HPDE6-E6E7 (cell line): ENCODE measurements at regions not wholly inside any gene's neighbourhood (a gene's known extent, or its start where the extent isn't known, plus 50 kb on each side); places are given as distances from the start of the nearest gene placed in this dataset.

Experiments used
- DNase-seq: peaks from one replicate; pipeline ENCODE4 v3.0.0; 2011; ENCODE audit warnings: missing footprints; ENCODE audit errors: extremely low spot score

DNA sequence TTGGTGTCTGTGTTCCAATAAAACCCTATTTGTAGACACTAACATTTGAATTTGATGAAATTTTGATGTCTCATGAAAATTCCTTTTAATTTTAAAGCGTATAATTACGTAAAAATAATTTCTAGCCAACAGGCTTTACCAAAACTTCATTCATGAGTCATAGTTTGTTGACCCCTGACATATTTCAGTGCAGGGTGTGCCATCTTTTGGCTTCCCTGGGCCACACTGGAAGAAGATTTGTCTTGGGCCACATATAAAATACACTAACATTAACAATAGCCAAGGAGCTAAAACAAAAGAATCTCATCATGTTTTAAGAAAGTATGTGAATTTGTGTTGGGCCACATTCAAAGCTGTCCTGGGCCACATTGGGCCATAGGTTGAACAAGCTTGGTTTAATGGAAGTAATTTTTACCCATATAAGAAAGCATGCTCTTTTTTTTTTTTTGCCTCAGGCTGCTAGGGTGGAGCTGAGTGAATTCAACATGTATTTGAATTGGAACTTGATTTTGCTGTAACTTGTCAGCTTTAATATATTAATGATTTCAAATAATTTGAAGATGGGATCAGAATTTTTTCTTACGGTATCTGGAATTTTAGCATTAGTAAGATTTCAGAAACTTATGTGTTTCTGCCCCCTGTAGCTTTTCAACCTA is 267.7 kb upstream of the RGS18 start:
- no peak for DNase-seq

DNA sequence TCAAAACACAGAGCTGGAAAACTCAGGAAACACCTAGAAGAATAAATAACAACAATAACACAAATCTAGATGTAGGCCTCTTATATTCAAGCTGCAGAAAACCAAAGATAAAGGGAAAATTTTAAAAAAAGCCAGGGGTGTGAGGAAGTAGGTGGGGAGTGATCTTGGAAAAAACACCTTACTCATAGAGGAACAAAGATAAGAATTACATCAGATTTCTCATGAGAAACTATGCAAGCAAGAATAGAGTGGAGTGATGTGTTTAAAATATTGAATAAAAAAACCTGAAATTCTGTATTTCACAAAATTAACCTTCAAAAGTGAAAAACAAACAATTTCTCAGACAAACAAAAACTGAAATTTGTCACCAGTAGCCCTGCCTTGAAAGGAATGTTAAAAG is 265.5 kb upstream of the RGS18 start:
- DNase-seq, result no peak

DNA sequence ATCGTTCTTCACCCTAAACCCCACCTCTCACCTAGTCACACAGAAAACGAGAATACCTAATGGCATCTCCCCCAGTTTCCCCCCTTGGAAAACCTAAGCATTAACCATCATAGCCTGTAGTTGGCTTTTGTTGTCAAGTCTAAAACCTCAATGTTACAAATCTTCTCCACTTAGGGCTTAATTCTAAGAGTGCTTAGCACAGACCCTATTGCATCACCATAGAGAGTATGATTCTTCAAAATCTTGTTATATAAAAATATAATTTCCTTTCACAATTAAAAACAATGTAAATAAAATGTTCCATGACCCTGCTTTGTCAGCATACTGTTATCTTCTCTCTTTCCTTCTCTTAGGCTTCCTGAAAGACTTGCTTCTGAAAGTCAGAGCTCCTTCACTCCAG is 263.2 kb upstream of the RGS18 start:
- DNase-seq, result no peak

DNA sequence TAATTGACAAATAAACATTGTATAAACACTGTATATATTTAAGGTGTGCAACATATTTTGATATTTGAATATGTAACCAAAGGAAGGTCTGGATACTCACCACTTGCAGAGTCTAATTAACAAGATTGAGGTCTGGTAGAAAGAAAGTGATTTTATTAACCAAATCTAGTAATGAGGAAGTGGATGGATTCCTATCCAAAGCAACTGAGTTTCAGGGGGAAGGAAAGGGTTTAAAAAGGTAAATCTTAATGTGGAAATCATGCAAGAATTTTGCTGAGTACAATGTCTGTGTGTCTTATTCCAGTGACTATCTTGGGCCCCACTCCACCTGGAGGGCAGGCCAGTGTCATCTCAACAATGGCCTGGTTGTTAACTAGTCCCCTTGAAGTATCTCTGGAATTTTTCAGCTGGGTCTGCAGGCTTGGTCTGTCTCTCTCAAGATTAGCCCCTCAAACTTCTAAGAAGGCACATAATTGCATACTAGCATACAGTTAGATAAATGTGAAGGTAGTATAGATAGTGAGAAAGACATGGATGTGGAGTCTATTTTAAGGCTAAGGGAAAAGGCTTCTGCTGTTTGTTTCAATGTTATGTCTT is 262.7 kb upstream of the RGS18 start:
- DNase-seq, result no peak

DNA sequence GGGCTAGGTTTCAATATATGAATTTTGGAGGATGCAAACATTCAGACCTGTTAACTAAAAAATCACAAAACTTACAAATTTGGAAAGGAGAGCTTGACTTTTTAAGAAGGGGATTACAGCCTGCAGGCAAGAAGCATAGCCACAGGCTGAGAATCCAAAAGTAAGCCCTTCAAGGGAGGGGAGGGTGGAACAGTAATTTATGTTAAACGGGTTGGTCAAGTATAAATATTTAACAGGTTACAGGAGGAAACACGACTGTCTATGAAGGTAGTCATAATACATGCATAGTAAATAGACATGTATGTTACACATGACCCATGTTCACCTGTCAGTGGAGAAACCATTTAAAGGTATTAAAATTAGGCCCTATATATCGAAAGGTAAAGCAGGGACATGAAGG is 261.1 kb upstream of the RGS18 start:
- DNase-seq, result no peak

DNA sequence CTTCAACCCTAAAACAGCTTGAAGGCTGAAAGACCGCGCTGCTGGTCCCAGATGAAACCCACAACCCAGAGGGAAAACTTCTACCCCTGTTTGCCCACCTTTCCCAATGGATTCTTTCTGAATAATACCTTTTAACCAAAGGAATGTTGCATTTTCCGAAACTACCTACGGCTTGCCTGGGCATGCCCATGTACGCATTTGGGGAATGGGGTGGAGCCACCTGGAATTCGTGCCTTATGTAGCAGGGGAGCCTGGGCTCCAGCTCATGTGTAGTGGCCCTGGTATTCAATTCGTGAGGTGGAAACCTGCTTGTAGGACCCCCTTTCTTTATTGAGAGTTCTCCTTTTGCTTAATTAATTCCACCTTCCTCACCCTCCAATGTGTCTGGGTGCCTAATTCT is 256.6 kb upstream of the RGS18 start:
- DNase-seq, result no peak

DNA sequence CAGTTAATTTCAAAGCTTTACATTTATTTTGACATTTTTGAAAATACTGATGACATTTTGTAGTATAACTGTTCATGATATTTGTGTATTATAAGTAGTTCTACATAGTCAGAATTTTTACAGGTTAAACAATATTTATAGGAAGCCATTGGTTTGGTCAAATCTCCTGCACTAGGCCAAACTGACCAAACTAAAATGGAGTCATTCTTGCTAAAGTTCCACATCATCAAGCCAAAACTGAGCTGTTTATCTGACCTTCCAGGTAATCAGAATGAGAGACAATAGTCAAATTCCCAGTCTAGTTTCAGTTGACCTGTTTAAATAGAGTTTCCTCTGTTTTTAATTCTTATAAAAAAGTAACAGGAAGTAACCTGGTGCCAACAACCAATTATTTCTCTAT is 253.3 kb upstream of the RGS18 start:
- DNase-seq, result no peak

DNA sequence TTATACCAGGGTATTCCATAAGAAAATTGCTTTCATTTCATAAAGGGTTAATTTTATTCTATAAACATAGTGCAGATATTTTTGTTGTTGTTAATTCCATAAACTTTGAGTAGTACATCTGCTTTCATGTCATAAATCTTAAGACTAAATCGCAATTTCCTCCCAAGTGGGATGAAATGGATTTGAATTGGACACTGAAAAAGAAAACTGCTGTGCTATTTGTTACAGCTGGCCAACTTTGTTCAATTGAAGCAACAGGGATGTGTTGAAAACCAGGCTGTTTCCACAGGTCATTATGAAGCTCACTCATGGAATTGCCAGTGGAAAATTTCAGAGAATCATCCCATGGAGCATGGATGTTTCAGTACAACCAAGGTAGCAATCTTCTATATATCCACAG is 252.5 kb upstream of the RGS18 start:
- DNase-seq, result no peak

DNA sequence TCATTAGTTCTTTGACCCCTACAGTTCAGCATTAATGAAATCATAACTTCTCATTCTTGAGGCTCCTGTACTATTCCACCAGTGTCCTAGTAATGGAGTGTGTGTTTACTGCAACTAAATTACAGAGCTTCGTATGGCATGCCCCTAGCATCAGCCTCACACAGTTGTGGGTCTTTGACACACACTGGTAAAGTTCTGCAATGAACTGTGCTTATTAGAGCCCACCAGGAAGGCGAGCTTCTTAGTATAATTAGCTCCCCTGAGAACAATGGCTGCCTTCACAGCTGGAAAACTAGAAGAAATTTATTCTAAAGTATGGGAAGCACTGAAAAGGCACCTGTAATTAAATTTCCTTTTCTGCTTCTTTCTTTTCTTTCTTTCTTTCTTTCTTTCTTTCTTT is 251.1 kb upstream of the RGS18 start:
- DNase-seq, result no peak

DNA sequence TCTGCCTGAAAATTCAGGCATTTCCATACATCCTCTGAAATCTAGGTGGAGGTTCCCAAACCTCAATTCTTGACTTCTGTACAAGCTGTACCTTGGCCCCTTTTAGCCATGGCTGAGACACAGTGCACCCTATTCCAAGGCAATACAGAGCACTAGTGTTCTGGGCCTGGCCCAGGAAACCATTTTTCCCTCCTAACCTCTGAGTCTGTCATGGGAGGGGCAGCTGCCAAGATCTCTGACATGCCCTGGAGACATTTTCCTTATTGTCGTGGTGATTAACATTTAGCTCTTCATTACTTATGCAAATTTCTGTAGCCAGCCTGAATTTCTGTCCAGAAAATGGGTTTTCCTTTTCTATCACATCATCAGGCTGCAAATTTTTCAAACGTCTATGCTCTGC is 248.0 kb upstream of the RGS18 start:
- DNase-seq, result no peak

DNA sequence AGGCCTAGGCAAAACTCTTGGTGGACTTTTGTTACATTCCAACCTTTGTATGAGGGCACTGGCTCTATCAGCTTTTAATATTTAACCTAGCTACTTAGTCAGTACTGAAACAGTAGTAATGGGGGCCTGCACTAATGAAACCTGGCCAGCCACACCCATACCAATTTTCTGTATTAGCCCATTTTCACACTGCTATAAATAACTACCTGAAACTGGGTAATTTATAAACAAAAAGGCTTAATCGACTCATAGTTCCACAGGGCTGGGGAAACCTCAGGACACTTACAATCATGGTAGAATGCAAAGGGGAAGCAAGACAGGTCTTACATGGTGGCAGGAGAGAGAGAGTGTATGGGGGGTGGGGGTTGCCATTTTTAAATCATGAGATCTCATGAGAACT is 245.7 kb upstream of the RGS18 start:
- no peak for DNase-seq

DNA sequence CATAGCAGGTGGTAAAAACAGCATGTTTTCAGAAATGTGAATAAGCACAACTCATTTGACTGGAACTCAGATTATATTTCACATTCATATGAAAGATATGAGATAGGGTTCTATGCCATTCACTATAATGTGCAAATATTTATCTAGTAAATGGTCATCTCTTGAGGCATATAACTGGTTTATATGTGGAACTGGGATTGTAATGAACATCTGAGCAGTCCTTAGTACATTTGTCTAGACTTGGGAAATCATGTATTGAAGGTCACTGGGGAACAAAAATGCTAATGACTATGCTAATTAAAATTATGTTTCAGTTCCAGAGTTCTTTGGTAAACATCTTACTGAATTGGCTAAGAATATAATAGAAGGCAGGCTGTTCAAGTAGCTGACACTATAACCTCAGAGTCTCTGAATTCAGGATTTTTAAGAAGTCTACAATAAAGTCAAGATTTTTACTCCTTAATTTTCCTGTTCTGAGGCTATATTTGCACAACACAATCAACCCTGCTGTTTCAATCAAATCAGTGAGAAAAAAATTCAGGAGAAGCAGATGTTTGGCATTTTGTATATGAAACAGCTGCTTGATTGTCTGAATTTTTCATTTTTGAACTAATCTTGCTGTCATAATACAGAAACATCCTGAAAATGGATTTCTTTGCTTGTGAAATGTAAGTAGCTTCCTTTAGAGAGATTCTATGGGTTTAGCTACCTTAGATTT is 244.8 kb upstream of the RGS18 start:
- DNase-seq, result no peak

DNA sequence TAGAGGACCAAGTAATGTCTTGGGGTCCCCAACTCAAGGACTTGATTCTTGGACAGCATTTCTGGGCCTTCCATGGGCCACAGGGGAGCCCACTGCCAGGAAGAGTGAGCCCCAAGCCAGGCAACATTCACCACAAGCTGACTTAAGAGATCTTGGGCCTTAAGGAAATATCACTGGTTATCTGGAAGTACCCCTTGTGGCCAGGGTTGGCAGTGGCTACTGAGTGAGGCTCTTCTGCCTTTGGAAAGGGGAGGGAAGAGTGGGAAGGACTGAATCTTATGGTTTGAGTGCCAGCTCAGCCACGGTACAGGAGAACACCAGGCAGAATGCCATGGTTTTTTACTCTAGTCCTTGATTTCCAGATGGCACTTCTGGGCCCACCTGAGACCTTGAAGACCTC is 228.9 kb upstream of the RGS18 start:
- DNase-seq, result no peak

DNA sequence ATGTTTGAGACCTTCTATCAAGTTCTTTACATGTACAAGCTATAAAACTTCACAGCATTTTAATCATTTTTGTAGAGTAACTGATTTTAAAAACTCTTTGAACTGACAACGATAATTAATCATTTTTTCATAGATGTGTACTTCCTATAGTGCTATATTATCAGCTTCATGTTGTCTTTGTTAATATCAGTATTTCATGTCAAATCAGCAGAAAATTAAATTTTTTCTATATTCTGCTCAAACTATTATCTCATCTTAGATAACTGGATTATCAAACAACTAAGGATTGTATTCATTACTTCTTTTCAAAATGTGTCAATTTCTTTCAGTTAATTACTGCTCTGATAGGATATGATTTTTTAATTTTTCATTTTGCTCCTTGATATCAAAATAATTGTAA is 214.6 kb upstream of the RGS18 start:
- no peak for DNase-seq

DNA sequence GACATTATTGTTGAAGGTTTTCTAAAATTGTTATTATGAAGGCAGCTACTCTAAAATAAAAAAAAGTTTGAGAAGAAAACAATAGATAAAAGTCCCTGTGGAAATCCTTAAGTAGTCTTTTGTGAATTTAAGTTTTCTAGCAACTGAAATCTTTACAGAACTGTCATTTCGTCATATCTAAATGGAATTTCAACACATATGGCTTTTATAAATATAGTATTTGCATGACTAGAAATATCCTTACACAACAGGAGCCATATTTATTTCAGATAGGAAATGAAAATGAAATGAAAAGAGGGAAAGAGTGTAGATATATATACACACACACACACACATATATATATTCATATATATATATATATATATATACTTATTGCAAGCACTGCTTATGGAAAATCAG is 204.7 kb upstream of the RGS18 start:
- no peak for DNase-seq

DNA sequence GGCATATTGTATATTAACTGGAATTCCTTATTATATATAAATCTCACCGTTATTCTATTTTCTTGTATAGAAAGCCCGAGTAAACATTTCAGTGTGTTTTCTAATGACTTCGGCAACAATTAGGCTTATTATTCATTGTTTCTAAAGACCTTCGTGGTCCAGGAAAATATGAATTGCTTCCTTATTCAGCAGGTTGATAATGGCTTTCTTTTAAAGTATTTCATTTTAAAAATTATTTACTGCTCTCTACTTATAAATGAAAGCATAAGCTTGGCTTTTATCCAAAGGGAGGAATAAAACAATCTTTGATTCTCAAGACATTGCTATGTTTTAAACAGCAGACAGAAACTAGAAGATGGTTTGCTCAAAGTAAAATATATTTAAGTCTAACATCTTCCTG is 198.4 kb upstream of the RGS18 start:
- no peak for DNase-seq

DNA sequence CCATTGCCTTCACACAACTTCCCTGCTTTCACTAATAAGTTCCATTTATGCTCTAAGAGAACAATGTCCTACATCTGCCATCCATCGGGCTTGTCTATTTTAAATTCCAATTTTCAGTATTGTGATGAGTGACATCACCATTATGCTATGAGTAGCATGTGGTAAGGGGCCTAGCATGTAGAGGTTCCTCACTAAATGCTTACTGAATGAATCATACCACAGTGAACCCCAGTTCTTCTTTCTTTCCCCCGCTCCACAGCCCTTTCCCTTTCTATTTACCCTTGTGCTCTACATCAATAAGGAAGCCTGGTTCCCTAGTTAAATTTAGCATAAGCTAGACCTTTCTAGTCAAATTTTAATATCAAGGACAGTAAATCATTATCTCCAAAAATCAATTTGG is 195.0 kb upstream of the RGS18 start:
- no peak for DNase-seq

DNA sequence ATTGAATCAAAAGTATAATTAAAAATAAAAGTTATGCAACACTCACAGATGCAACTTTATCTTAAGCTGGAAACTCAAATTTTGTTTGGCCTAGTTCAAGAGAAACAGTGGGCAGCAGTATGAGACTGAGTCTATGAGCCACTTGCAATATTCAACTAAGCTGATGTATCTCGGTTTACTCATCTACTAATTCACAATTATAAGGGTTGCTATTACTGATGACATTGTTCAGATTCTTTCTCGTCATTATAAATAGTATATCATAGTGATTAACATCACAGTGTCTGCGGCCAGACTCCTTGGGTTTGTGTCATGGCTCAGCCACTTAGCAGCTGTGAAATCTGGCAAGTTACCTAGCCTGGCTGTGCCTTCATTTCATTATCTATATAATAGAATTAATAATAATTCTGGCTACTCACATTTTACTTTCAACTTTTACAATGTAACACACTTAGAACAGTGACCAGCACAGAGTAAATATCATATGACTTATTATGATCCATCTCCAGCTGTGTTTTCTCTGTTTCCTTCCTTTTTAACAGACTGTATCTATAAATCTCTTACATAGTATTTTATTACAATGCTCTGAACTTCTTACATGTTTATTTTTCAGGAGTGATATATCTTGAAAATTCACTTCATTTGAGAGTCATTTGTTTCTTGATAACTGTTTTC is 194.3 kb upstream of the RGS18 start:
- DNase-seq, result no peak

DNA sequence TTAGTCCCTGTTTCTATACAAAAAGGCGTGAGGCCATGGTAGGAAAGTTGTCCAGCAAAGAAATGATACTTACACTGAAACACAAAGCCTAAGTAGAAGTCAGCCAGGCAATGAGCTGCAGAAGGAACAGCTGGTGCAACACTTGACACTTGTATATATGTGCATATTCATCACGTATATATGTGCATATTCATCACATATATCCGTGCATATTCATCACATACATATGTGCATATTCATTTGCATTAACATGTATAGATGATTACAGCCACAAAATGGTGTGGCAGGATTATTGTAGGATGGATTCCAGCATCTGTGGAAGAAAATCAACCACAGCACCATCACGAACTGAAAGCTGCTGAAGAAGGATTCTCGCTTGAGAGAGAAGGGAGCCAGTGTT is 189.0 kb upstream of the RGS18 start:
- no peak for DNase-seq

DNA sequence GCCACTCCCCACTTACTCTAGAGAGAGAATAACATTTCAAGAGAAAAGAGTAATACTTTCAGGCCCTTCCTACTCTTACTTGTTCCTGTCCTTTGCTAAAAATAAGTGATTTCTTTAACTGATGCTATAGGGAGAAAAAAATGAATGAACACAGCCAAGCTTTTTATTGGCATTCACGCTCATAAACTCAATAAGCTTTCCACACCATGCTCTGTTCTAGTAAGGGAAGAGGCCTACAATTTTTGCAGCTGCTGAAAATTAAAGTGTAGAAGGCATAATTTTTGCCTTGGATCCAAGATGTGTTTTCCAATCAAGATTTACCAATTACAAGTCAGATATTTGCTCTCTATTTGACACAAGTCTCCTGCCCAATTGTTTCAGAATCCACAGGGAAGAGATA is 188.1 kb upstream of the RGS18 start:
- no peak for DNase-seq

DNA sequence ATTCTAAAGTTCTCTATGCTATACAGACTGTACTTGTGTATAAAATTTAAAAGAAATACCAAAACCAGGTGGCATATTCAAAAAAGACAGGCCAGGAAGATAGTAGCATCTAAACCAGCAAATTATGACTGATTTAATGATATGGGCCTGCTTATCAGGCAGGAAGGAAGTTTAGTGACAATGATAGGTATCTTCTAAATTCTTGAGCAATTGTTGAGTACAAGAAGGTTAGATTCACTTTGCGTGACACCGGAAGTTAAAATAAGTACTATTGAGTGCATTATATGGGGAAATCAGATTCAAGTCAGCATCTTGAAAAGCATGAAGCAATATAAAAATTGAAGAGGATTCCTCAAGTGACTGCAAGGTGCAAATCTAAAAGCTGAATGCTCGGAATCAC is 186.8 kb upstream of the RGS18 start:
- no peak for DNase-seq

DNA sequence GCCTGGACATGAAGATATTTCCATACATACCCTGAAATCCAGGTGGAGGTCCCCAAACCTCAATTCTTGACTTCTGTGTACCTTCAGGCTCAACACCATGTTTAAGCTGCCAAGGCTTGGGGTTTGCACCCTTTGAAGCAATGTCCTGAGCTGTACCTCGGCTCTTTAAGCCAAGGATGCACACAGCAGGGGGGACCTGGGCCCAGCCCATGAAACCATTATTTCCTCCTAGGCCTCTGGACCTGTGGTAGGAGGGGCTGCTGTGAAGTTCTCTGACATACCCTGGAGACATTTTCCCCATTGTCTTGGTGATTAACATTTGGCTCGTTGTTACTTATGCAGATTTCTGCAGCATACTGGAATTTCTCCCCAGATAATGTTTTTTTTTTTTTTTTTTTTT is 184.3 kb upstream of the RGS18 start:
- no peak for DNase-seq
